ENCODE measurements at regions not wholly inside any gene's neighbourhood (a gene's known extent, or its start where the extent isn't known, plus 50 kb on each side); places are given as distances from the start of the nearest gene placed in this dataset.
"Not testable (repeated sequence)": the region's sequence is repeated elsewhere in the genome, so short reads cannot be mapped to it uniquely, and the experiment has no call there.

DNA sequence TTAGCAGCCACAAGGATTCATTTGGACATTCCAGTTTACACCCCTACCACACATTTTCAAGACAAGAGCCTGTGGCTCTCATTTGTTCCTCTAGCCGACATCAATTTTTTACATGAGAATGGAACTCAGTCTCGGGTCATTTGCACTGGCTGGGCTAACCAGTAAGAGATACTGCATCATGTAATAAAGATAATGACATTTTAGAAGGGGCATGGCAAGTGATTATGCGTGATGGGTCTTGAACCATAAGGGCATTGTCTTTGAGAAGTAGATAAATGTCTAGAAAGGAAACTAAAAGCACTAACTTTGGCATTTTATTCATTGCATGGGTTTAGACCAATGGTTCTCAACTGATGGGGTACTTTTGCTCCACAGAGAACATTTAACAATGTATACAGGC, 146.0 kb upstream of the GRM7 start:
- in situ Hi-C loops (cut with MboI; ENCODE audit: low sequenced_read_pairs), result no loop called here

DNA sequence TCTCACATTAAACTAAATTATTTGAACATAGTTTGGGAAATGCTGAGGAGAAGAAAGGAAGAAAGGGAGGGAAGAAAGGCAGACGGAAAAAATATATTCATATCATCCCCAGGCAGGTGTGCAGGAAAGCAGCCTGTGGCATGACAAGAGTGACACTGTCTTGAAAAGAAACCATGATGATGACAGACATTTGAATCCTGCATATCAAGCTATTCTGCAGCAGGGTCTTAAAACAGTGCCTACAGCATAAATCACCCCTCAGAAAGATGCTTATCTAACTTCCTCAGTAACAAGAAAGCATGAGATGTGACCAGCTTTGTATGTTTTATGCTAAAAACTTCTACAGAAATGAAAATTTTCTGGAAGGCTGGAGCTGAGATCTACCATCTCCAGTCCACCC, 144.5 kb upstream of the GRM7 start:
- in situ Hi-C loops (cut with MboI; ENCODE audit: low sequenced_read_pairs), result no loop called here

DNA sequence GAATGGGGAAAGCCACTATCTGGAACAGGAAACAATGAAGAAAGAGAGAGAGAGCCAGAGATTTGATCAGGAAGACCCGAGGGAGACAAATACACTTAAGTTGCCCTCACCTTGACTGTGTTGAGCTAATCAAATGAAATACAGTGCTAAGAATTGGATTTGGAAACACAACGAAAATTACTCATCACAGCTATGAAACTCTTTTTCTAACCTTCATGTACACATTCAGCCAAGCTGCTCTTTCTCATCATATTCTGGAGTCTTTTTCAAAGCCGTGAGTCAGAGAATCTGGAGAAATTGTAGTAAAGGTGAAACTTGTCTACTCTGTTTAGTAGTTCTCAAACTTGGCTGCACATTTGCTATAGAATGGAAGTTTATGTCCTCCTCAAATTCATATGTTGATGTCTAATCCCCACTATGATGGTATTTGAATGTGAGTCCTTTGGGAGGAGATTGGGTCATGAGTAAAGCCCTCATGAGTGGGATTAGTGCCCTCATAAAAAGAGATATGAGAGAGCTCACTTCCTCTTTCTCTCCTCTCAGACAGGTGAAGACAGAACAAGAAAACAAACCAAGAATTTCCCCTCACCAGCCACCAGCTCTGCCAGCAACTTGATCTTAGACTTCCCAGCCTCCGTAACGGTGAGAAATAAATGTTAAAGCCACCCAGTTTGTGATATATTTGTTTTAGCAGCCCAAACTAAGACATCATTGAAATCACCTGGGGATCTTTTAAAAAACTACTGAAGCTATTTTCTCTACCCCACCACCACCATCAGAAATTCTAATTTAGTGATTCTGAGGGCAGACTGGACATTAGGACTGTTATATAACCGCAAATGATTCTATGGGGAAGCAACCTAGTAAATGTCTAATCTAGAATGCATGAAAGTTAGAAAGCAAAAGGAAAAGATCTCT, 143.6 kb upstream of the GRM7 start:
- in situ Hi-C loops (cut with MboI; ENCODE audit: low sequenced_read_pairs), result no loop called here

DNA sequence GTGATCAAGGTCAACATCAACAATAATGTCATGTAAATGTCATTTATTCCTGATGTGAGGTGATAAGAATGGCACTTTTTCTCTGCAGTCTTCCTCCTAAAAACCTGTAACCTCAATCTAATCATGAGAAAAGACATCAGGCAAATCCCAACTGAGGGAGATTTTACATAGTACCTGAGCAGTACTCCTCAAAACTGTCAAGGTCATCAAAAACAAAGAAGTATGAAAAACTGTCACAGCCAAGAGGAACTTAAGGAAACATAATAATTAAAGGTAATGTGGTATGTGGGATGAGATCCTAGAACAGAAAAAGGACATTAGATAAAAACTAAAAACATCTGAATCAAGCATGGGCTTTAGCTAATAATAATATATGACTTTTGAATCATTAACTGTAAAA, 140.9 kb upstream of the GRM7 start:
- in situ Hi-C loops (cut with MboI; ENCODE audit: low sequenced_read_pairs), result no loop called here

DNA sequence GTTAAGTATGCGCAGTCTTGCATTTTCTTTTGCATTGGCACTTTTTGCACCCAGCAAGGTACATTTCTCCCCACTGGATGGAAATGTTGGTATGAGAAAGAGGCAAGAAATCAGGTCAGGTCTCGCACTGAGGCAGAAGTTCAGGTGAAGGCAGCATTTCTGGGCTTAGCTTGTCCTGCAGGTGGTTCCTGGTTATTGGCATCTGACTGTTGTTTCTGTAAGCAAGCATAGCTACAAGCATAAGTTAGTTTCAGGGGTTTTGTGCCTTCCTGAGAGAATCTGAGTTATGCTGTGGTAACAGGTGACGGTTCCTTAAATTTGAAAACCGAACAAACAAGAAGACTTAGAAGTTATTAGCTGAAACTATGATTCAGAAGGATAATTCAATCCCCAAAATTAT, 139.4 kb upstream of the GRM7 start:
- in situ Hi-C loops (cut with MboI; ENCODE audit: low sequenced_read_pairs), result no loop called here

DNA sequence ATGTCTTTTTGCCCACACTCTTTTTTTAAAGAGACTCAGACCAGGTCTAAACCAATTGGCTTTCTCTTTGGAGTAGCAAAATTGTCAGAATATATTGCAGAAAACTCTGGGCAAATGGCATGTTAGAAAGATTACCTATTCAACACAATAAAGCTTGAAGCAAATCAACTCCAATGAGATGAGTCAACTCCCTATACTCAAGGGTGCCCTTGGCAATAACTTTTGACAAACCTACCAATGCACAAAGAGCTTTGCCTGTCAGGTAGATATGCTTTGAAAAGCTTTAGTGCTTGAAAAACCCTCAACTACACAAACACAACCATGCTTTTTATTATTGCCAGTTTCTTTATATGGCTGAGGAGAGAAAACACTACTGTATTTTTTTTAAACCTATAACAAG, 137.7 kb upstream of the GRM7 start:
- in situ Hi-C loops (cut with MboI; ENCODE audit: low sequenced_read_pairs), result no loop called here

DNA sequence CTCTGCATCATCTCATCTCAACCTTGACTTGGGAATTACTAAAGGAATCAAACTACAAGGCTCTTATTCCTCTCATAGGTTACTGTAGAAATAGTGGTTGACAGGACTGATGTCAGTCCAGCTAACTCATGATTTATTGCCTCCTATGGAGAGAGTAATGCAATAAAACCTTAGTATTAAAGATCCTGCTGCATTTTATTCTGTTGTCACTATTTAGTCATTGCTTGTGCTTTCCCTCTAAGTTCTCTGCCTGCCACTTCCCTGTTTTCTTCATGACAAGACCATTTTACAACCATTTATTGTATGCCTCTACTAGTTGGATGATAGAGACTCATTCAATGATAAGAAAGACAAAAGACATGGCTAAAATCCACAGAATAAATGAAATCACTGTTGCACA, 134.1 kb upstream of the GRM7 start:
- in situ Hi-C loops (cut with MboI; ENCODE audit: low sequenced_read_pairs), result no loop called here

DNA sequence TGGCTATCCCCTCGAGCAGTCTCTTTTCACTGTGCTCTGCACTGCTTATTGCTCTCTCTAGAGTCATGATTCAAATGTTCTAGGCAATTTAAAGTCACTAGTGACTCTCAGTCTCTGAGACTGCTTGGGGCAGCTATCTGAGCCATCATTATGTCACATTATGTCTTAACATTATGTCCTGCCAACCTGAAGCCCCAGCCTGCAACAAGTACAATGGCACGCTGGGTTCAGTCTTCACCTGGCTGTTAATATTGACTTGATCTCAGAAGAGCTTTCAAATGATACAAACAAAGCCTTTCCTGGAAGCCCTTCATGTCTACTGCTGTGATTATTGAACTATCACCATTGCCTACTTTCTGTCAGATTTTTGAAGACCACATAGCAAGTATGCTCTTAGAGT, 128.1 kb upstream of the GRM7 start:
- in situ Hi-C loops (cut with MboI; ENCODE audit: low sequenced_read_pairs), result no loop called here

DNA sequence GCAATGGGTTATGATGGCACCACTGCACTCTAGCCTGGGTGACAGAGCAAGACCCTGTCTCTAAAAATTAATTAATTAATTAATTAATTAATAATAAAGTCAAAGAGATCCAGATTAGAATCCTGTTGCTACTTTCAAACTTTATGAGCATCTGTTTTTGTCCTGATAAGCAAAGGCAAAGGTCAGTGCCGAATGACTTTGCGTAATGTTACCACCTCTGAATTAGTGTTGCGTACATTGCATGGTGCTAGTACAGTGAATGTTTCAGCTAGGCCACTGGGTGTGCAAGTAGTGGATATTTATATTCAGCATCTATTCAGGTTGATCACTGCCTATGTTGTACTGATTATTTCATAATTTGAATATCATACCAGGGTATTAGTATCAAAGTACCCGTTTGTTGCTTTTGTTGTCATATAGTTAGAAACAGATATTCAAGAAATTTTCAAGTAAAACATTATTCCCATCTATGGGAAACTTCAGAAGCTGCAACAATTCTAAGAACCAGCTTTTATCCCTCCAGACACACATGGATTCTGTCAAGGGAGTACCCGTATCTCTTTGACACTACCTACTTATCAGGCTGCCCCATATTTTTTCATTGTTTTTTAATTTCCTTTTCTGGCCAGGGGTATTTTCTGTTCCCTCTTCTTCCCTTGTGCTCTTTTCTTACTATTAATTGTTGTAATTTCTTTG, 127.1 kb upstream of the GRM7 start:
- in situ Hi-C loops (cut with MboI; ENCODE audit: low sequenced_read_pairs), result no loop called here

DNA sequence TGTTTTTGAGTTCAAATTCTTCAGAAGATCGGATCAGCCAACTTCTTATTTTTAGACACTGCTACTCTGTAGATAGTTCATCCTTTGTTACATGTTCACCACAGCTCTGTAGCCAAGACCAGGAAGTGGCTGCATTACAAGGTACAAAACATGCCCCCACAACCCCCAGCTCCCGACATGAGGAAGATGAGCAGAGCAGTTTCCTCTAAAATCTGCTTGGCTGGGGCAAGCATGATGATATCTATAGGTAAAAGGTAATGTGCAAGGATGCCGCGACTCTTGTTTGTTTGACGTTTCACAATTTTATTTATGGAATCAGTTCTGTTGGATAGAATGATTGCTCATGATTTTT, 126.5 kb upstream of the GRM7 start:
- in situ Hi-C loops (cut with MboI; ENCODE audit: low sequenced_read_pairs), result no loop called here

DNA sequence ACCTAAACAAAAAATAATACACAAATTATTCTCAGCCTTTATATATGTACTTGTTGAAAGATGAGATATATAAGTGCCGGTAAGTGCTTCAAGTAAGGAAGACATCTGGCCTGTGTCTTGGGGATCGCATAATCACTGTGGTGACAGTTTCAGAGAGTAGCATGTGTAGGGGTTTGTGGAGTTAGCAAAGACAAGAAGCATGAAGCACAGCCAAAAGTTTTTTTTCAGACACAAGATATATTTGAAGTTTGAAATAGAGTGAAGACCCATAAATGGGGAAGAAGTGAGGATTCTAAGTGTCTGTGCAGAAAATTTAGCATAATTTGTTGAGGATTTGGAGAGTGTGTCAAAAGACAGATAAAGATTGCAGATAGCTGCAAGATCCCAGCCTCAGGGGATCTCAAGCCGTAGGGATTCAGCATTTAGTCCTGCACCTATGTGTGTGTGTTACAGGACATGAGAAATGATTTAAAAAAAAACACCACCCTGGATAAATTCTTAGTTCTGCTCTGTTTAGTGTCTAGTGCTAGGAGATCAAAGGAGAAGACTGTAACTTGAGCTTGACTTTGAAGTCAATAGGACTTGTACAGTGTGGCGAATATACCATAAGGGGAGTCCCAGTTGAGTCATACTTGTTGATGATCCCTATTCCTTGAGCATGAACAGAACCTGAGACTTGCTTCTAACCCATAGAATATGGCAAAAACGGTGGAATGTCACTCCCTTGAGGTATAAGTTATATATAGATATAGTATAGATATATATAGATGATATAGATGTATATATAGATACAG, 123.9 kb upstream of the GRM7 start:
- in situ Hi-C loops (cut with MboI; ENCODE audit: low sequenced_read_pairs), result no loop called here

DNA sequence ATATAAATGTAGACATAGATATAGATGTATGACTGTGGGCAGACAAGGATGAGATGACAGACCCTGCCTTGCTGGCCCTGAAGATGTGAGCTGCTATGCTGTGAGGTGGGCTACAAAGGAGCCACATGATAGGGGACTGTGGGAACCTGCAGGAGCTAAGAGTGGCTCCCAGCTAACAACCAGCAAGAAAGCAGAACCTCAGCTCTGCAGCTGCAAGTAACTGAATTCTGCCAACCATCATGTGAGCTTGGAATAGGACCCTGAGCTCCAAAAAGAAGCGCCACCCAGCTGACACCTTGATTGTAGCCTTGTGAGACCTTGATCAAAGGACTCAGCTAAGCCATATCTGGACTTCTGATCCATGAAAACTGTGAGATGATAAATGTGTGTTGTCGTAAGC, 123.3 kb upstream of the GRM7 start:
- in situ Hi-C loops (cut with MboI; ENCODE audit: low sequenced_read_pairs), result no loop called here

DNA sequence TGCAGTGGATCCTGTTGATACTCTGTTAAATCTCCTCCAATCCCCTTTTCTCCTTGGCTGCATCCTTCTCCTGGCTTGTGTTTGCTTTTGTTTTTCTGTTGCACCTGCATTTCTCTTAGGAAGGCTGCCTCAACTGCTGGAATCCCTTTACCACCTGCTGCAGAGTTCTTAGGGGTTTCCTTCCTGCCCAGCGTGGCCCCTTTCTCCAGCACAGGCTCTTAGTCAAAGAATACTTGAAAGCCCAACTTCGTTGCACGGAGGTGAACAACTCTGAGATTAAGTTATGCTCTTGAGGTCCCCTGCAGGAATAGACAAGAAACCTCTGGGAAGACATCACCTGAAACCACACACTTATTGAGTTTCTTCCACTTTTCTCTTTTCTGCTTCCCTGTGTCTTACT, 121.6 kb upstream of the GRM7 start:
- in situ Hi-C loops (cut with MboI; ENCODE audit: low sequenced_read_pairs), result no loop called here

DNA sequence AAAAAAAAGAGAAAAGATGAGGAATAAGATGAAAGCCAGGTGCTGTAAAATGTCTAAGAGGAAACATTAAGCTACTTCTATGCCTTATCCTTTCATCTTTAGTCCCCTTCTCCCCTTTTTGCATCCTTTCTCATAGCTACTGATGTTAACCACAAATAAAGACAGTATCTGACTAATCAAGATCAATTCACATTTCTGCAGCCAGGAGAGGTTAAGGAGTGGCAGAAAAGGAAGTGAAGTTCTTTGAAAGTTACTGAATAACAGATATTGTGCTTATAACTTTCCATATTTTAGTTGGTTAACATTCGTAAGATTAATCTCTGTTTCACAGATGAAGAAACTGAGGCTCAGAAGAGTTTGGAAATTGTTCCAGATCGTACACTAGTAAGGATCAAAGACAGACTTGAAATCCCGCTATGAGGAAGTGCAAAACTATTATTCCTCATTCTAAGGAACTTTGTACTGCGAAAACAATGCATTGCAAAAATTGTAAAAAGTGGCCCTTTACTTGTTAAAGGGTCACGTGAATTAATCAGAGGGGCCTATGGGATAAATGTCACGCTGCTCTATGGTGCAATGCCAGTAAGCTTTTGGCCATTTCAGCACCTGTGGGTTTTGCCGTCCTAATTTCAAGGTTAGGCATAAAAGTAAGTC, 117.7 kb upstream of the GRM7 start:
- in situ Hi-C loops (cut with MboI; ENCODE audit: low sequenced_read_pairs), result no loop called here

DNA sequence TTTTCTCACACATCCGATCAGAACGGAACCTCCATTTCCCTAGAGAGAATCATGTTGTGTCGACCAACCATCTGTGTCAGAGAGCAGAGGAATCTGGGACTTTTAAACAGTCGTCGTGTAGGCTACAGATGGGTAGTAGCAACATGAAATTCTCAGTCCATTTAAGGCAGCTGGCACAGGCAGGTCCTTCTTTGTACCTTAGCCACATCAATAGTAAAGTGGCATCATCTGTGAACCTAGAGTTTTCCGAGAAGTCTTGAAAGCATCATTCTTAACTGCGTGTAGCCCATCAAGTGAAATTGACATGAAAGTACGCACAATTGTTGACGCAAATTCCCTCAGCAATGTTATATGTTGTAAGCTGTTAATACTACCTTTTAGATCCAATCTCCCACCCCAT, 114.5 kb upstream of the GRM7 start:
- in situ Hi-C loops (cut with MboI; ENCODE audit: low sequenced_read_pairs), result no loop called here

DNA sequence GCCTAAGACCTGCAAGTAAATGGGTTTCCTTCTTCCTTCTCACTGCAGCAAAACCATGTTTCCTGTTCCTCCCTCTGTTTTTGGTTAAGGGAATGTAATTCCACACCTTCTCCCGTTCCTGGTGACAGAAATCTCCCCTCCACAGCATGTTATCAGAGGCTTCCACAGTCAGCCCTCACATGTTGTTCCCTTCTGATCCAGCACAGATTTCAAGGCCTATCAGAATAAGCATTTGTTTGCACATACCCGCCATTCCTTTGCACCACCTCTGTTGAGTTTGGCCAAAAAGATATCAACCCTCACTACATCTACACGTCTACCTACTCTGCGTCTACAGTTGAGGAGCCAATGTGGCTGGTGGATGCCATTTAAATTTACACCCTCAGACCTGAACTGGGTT, 113.9 kb upstream of the GRM7 start:
- in situ Hi-C loops (cut with MboI; ENCODE audit: low sequenced_read_pairs), result no loop called here

DNA sequence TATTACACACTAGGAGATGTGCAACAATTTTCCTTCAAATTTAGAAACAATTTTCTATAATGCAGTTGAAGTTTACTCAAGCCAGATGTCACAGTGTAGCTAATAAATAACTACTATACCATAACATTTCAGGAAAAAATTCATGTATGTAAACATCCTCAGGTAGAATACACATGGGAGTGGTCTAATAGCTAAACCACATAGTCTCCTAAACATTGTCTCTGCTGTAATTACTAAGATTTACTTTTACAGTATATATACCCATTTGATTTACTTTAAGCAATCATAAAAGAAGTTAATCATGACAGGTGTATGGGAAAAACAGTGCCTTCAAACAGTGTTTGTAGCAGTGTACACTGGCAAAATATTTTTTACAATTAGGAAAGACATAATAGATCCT, 110.1 kb upstream of the GRM7 start:
- in situ Hi-C loops (cut with MboI; ENCODE audit: low sequenced_read_pairs), result no loop called here

DNA sequence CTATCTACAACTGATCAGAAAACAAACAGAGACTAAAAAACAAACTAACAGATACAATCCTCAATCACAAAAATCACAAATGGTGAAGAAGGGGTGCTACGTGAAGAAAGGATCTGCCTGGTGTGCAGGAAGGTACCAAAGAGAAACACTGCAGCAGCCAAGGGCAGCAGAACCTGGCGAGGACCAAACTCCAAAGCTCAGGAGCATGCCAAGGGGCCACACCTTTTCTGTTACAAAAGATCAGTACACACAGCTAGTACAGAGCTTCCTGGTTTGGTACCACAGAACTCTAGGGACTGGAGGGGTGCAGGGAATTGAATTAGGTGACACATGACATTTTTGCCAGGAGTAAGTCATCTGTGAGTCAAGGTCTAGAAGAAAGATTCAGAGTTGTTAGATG, 107.4 kb upstream of the GRM7 start:
- in situ Hi-C loops (cut with MboI; ENCODE audit: low sequenced_read_pairs), result no loop called here

DNA sequence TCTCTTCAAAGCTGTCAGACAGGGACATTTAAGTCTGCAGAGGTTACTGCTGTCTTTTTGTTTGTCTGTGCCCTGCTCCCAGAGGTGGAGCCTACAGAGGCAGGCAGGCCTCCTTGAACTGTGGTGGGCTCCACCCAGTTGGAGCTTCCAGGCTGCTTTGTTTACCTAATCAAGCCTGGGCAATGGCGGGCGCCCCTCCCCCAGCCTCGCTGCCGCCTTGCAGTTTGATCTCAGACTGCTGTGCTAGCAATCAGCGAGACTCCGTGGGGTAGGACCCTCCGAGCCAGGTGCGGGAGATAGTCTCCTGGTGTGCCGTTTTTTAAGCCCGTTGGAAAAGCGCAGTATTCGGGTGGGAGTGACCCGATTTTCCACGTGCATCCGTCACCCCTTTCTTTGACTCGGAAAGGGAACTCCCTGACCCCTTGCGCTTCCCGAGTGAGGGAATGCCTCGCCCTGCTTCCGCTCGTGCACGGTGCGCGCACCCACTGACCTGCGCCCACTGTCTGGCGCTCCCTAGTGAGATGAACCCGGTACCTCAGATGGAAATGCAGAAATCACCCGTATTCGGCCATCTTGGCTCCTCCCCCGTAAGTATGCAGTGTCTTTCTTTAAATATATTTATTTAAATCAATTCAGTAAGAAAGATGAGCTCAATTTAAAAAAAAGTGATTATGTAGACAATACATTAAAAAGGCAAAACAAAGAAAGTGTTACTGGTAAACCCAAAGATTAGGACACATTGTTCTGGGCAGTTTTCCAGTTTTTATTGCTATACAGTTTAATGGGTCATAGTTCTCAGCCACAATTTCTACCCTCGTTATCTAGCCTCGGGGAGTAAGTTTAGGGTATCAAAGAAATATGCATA, 91.2 kb upstream of the GRM7 start:
- in situ Hi-C loops (cut with MboI; ENCODE audit: low sequenced_read_pairs), result not testable (repeated sequence)

DNA sequence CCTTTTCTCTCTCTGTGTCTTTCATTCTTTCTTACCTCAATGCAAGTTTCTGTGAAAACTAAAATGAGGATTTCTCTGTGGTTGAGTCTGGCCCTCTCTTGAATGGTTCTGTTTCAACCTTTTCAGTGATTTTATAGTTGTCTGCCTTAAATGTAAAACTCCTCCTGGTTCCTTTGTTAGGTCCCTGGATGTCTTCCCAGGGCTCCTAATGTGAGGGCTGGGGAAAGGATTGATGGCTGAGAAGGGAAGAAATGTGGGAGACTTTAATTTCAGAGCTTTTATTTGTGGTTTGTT, 90.6 kb upstream of the GRM7 start:
- in situ Hi-C loops (cut with MboI; ENCODE audit: low sequenced_read_pairs), result no loop called here

DNA sequence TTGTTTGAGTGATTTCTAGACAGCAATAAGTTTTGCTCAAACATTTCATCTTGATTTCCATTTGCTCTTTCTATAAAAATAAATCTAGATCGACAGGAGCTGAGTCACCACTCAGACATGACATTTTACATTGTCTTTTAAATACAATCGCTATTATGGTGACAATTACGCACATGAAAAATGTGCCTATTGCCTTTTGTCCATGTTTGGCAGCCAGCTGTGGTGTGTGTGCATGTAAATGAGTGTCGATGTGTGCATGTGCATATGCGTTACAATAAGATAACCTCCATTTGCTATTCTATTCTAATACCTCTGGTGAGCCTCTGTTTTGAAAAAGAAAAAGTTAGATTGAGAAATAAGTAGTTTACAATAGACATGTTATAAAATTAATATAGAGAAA, 89.7 kb upstream of the GRM7 start:
- in situ Hi-C loops (cut with MboI; ENCODE audit: low sequenced_read_pairs), result no loop called here
